Spinal cord (tissue), 9 donors: ENCODE measurements at regions not wholly inside any gene's neighbourhood (a gene's known extent, or its start where the extent isn't known, plus 50 kb on each side); places are given as distances from the start of the nearest gene placed in this dataset.

Experiments
- DNase-seq, 6 donors: peaks; one replicate each; pipeline versions ENCODE4 v3.0.0 to v3.0.0-alpha.2; 2013 to 2015; ENCODE audit warnings: low spot score in 6 of 6, low read depth in 4 of 6
- H3K27ac ChIP-seq: one replicate; pipeline ENCODE4 v1.5.1; 2013; ENCODE audit warnings: low read depth, low read length, control low read depth
- H3K27me3 ChIP-seq: one replicate; pipeline ENCODE4 v1.6.1; 2013; ENCODE audit warnings: low read length; ENCODE audit not compliant: control insufficient read depth, insufficient read depth
- H3K36me3 ChIP-seq: one replicate; pipeline ENCODE4 v1.6.1; 2013; ENCODE audit warnings: low read length; ENCODE audit not compliant: control insufficient read depth, insufficient read depth
- H3K4me1 ChIP-seq: one replicate; pipeline ENCODE4 v1.6.1; 2013; ENCODE audit warnings: low read length; ENCODE audit not compliant: control insufficient read depth, insufficient read depth
- H3K4me3 ChIP-seq: one replicate; pipeline ENCODE4 v1.5.1; 2013; ENCODE audit warnings: low read depth, low read length, control low read depth
- H3K9me3 ChIP-seq: one replicate; pipeline ENCODE4 v1.6.1; 2013; ENCODE audit warnings: low read length; ENCODE audit not compliant: control insufficient read depth, insufficient read depth
- WGBS: methylation state at CpG from one replicate; pipeline ENCODE4 v1.1.5; 2013; ENCODE audit warnings: missing lambda C conversion rate; ENCODE audit not compliant: insufficient coverage; 5-methylcytosine and 5-hydroxymethylcytosine counted together
- donor health status: healthy.

DNA sequence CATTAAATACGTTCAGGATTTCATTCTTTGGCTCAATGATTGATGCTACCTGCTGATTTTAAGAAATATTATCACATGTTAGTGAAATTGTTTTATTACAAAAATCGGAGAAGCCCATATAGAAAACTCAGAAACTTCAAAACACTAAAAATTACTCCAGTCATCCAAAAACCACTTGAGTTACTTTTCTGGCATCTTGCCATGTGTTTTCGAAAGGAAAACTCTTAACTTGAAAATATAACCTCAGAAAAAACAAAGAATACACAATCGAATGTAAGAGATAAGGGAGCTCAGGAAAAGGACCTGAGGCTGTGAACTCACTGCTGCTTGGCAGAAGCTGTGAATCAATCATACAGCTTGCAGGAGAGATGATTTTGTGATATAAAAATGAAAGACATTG lies 151.3 kb upstream of the SLITRK3 start:
- H3K27me3 ChIP-seq, result no peaks in the 10 kb centered on the region
- DNase-seq, result no peak
- no peaks in the 10 kb centered on the region for H3K9me3 ChIP-seq
- 80% methylated on average over 2 of the region's 4 CpGs for WGBS
- no peak overlapping the region for H3K4me3 ChIP-seq
- H3K27ac ChIP-seq, result no peak overlapping the region
- no peaks in the 10 kb centered on the region for H3K36me3 ChIP-seq
- no peaks in the 10 kb centered on the region for H3K4me1 ChIP-seq

- H3K4me3 ChIP-seq, result no peak overlapping the region
- no peaks in the 10 kb centered on the region for H3K4me1 ChIP-seq
- H3K27ac ChIP-seq, result no peak overlapping the region
- no peaks in the 10 kb centered on the region for H3K27me3 ChIP-seq
- no CpG with 5 or more reads among the region's 4 CpGs for WGBS
- no peak for DNase-seq
- H3K9me3 ChIP-seq, result no peaks in the 10 kb centered on the region
- H3K36me3 ChIP-seq, result no peaks in the 10 kb centered on the region
Observed at GRCh38 chr3:165346503-165346902, 150.3 kb upstream of the SLITRK3 start.

DNA sequence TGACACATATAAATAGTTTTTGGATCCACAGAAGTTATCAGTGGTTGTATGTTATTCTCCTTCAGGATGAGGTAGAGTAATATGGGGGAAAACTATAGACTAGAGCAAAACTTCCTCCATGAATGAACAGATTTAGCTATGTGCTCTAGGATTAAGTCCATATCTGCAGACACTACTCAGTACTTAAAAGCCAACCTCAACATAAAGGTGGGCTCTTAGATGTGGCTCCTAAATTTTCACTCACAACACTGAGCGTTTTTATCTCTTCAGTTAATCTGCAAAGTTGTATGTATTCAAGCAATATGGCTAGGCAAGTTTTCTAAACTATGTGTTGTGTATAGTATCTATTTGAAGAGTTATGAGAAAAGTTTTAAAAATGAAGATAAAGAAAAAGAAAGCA lies 147.0 kb upstream of the SLITRK3 start:
- no peak for DNase-seq
- H3K27ac ChIP-seq, result no peak overlapping the region
- H3K4me3 ChIP-seq, result no peak overlapping the region
- no peaks in the 10 kb centered on the region for H3K4me1 ChIP-seq
- no peaks in the 10 kb centered on the region for H3K27me3 ChIP-seq
- WGBS, result no CpG with 5 or more reads among the region's 1 CpG
- no peaks in the 10 kb centered on the region for H3K9me3 ChIP-seq
- H3K36me3 ChIP-seq, result no peaks in the 10 kb centered on the region

- no CpG with 5 or more reads among the region's 1 CpG for WGBS
- DNase-seq, result peak in 4 of 6 donors; percentile 2 to 71 (median 20)
- H3K4me1 ChIP-seq, result no peaks in the 10 kb centered on the region
Observed at GRCh38 chr3:165339753-165340152, 143.6 kb upstream of the SLITRK3 start.

DNA sequence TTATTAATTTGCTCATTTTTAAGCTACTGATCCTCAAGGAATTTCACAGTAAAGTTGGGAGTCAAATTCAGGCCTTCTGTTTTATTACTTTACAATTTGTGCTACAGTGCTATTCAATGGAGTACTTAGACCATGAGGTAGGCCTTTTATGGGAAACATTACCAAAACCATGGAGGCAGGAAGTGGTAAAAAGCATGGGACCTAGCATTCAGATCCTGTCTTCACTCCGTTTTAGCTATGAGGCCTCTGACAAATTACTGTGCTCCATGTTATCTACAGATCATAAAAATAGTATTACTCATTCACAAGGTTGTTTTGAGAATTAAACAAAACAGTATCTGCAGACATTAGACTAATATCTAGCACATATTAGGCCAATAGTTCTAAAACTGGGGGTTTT lies 140.6 kb upstream of the SLITRK3 start:
- Histone ChIP-seq H3K27ac (no peak overlapping the region), H3K27me3 (no peaks in the 10 kb centered on the region), H3K9me3 (no peaks in the 10 kb centered on the region), H3K4me1 (no peaks in the 10 kb centered on the region), H3K4me3 (no peak overlapping the region), H3K36me3 (no peaks in the 10 kb centered on the region)
- WGBS, result no CpG with 5 or more reads among the region's 1 CpG
- no peak for DNase-seq

More at GRCh38 chr3:165339753-165340152, 143.6 kb upstream of the SLITRK3 start:
- Histone ChIP-seq H3K27me3 (no peaks in the 10 kb centered on the region), H3K4me3 (no peak overlapping the region), H3K36me3 (no peaks in the 10 kb centered on the region), H3K9me3 (no peaks in the 10 kb centered on the region), H3K27ac (no peak overlapping the region)
